GM23248 (cell line): ENCODE measurements at regions not wholly inside any gene's neighbourhood (a gene's known extent, or its start where the extent isn't known, plus 50 kb on each side); places are given as distances from the start of the nearest gene placed in this dataset.

Experiments
- EZH2 ChIP-seq: fragments of 200-600 bp; sonication (generic); IDR thresholded peaks from 2 replicates; pipeline ENCODE4 v1.6.1; 2018; ENCODE audit warnings: antibody characterized with exemption, mild to moderate bottlenecking; ENCODE audit not compliant: insufficient read depth, poor library complexity, severe bottlenecking
- EZH2phosphoT487 ChIP-seq: fragments of 200-600 bp; sonication (generic); IDR thresholded peaks from 2 replicates; pipeline ENCODE4 v1.6.1; 2018; ENCODE audit warnings: antibody characterized with exemption, moderate library complexity, mild to moderate bottlenecking, low read depth; ENCODE audit not compliant: insufficient read depth

DNA sequence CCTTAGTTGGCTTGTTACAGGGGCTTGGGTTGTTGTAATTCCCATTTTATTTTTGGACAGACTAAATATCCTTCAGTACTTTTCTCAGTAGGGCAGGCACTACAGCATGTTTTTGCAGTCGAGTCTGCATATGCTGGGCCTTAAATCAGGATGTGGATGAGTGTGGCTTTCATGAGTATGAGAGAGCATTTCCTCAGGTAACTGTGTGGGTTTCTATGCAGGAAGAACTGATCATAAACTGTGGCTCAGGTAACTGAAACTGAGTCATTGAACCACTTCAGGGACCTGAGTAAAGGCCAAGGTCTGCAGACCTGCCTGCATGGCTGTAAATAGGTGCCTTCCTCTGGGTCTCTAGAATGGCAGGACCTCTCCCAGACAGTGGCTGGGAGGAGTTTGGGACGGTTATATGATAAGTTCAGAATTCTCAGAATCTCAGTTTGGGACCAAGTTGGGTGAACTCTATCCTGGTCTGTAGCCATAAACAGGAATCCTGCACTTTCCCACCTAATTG is 112.1 kb downstream of the ZNF737 start:
- TF ChIP-seq EZH2 = no peak
- TF ChIP-seq EZH2phosphoT487 = no peak
